ENCODE measurements at regions not wholly inside any gene's neighbourhood (a gene's known extent, or its start where the extent isn't known, plus 50 kb on each side); places are given as distances from the start of the nearest gene placed in this dataset.

- Histone ChIP-seq H3K27ac (ENCODE audit: low read length) (no peak overlapping the region), H3K36me3 (ENCODE audit: control insufficient read depth, insufficient read depth, low read length) (no peaks in the 10 kb centered on the region), H3K27me3 (ENCODE audit: control insufficient read depth, insufficient read depth, low read length) (no peaks in the 10 kb centered on the region), H3K4me3 (ENCODE audit: low read length) (no peak overlapping the region), H3K9me3 (replicated peaks; ENCODE audit: control insufficient read depth, low read depth, low read length) (no peaks in the 10 kb centered on the region), H3K4me1 (ENCODE audit: control insufficient read depth, insufficient read depth, low read length) (no peaks in the 10 kb centered on the region)
- no peak for DNase-seq
- no CpG with 5 or more reads among the region's 2 CpGs for WGBS (ENCODE audit: insufficient coverage)
Observed at GRCh38 chr2:125573432-125573831, 1082.5 kb upstream of the GYPC start.

DNA sequence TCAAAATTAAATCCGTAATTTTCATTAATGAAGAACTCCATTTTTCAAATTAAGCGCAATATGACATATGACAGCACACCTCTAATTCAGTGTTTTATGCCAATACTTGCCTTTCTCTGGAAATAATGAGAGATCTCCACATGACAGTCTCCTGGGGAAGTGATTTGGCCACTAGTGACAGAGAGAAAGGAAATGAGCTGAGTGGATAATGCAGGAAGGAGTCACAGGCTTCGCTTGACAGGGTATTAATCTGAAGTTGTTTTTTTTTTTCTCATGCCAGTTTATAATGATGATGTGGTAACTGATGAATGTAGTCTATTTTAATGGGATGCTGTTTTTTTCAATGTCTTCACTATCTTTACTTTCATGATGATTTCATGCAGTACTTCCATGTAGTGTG, 1079.4 kb upstream of the GYPC start:
- WGBS (ENCODE audit: insufficient coverage), result 57% methylated on average over 1 of the region's 3 CpGs

GRCh38 chr2:125581557-125581956, 1074.4 kb upstream of the GYPC start:
- WGBS (ENCODE audit: insufficient coverage), result 39% methylated on average over 2 of the region's 4 CpGs
- no peaks in the 10 kb centered on the region for H3K4me1 ChIP-seq (ENCODE audit: control insufficient read depth, insufficient read depth, low read length)
- H3K27ac ChIP-seq (ENCODE audit: low read length), result no peak overlapping the region
- no peak overlapping the region for H3K4me3 ChIP-seq (ENCODE audit: low read length)
- H3K9me3 ChIP-seq (replicated peaks; ENCODE audit: control insufficient read depth, low read depth, low read length), result no peaks in the 10 kb centered on the region
- no peaks in the 10 kb centered on the region for H3K27me3 ChIP-seq (ENCODE audit: control insufficient read depth, insufficient read depth, low read length)
- no peaks in the 10 kb centered on the region for H3K36me3 ChIP-seq (ENCODE audit: control insufficient read depth, insufficient read depth, low read length)
- no peak for DNase-seq

More for the DNA sequence above, 1079.4 kb upstream of the GYPC start:
- Histone ChIP-seq H3K9me3 (replicated peaks; ENCODE audit: control insufficient read depth, low read depth, low read length) (no peaks in the 10 kb centered on the region), H3K36me3 (ENCODE audit: control insufficient read depth, insufficient read depth, low read length) (no peaks in the 10 kb centered on the region), H3K4me3 (ENCODE audit: low read length) (no peak overlapping the region), H3K27me3 (ENCODE audit: control insufficient read depth, insufficient read depth, low read length) (no peaks in the 10 kb centered on the region), H3K27ac (ENCODE audit: low read length) (no peak overlapping the region), H3K4me1 (ENCODE audit: control insufficient read depth, insufficient read depth, low read length) (no peaks in the 10 kb centered on the region)
- no peak for DNase-seq

GRCh38 chr2:125582516-125582915, 1073.4 kb upstream of the GYPC start:
- H3K9me3 ChIP-seq (replicated peaks; ENCODE audit: control insufficient read depth, low read depth, low read length), result no peaks in the 10 kb centered on the region
- H3K4me3 ChIP-seq (ENCODE audit: low read length), result no peak overlapping the region
- H3K36me3 ChIP-seq (ENCODE audit: control insufficient read depth, insufficient read depth, low read length), result no peaks in the 10 kb centered on the region
- DNase-seq, result no peak
- no peaks in the 10 kb centered on the region for H3K27me3 ChIP-seq (ENCODE audit: control insufficient read depth, insufficient read depth, low read length)
- WGBS (ENCODE audit: insufficient coverage), result no CpG with 5 or more reads among the region's 1 CpG
- no peaks in the 10 kb centered on the region for H3K4me1 ChIP-seq (ENCODE audit: control insufficient read depth, insufficient read depth, low read length)
- no peak overlapping the region for H3K27ac ChIP-seq (ENCODE audit: low read length)

DNA sequence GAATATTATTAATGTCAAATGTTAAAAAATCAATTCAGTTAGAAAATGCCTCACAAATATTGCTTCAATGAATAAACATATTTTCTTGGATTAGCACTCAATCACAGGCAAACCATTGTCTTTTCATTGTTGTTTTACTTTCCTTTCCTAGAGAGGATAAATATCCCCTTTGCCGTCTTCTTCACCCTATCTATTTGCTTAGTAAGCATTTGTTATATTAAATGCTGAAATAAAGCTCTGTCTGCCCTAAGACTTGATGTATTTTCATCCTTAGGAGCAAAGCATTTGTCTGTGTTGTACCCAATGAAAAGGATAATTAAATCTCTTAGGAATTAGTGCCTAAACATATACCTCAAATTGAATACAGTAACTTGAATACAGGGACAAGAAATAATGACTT, 1071.2 kb upstream of the GYPC start:
- Histone ChIP-seq H3K36me3 (ENCODE audit: control insufficient read depth, insufficient read depth, low read length) (no peaks in the 10 kb centered on the region), H3K4me1 (ENCODE audit: control insufficient read depth, insufficient read depth, low read length) (no peaks in the 10 kb centered on the region), H3K27ac (ENCODE audit: low read length) (no peak overlapping the region), H3K4me3 (ENCODE audit: low read length) (no peak overlapping the region), H3K9me3 (replicated peaks; ENCODE audit: control insufficient read depth, low read depth, low read length) (no peaks in the 10 kb centered on the region), H3K27me3 (ENCODE audit: control insufficient read depth, insufficient read depth, low read length) (no peaks in the 10 kb centered on the region)
- DNase-seq, result no peak
- no CpG with 5 or more reads among the region's 1 CpG for WGBS (ENCODE audit: insufficient coverage)

DNA sequence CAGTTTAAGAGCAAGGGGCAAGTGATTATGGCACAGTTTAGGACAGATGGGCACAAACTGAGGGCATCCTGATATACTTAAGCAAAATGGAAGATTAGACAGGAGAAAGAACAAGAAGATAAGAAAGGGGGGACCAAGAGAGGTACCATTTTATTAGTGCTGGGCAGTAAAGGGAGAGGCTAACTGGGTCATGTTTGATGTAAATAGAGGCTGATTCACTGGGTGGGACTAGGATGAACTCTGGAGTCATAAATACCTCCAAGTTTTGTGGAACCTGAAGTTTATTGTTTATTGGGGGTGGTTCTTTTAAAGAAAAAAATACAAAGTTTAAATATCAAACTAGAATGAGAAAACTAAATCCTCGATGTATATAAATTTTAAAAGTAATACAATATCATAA, 1067.2 kb upstream of the GYPC start:
- Histone ChIP-seq H3K27me3 (ENCODE audit: control insufficient read depth, insufficient read depth, low read length) (no peaks in the 10 kb centered on the region), H3K4me3 (ENCODE audit: low read length) (no peak overlapping the region), H3K36me3 (ENCODE audit: control insufficient read depth, insufficient read depth, low read length) (no peaks in the 10 kb centered on the region), H3K9me3 (replicated peaks; ENCODE audit: control insufficient read depth, low read depth, low read length) (no peaks in the 10 kb centered on the region), H3K4me1 (ENCODE audit: control insufficient read depth, insufficient read depth, low read length) (no peaks in the 10 kb centered on the region), H3K27ac (ENCODE audit: low read length) (no peak overlapping the region)
- no peak for DNase-seq
- WGBS (ENCODE audit: insufficient coverage), result no CpG with 5 or more reads among the region's 1 CpG

DNA sequence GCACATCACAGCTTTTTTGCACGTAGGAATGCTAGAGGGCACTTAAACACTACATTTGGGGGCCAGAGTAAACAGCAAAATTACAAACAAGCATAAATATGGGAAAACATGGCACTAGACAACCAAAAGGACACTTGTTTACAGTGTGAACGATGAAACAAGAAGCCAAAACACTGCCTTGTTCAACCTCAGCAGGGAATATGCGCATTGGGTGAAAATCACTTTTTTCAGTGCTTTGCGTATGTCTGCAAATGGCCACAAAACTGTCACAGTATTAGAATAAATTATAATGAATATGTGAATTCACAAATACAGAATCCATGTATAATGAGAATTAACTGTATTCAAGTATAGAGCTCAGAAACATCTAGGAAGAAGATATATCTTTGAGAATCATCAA, 1064.0 kb upstream of the GYPC start:
- H3K4me1 ChIP-seq (ENCODE audit: control insufficient read depth, insufficient read depth, low read length), result no peaks in the 10 kb centered on the region
- H3K36me3 ChIP-seq (ENCODE audit: control insufficient read depth, insufficient read depth, low read length), result no peaks in the 10 kb centered on the region
- H3K4me3 ChIP-seq (ENCODE audit: low read length), result no peak overlapping the region
- no CpG with 5 or more reads among the region's 4 CpGs for WGBS (ENCODE audit: insufficient coverage)
- H3K27ac ChIP-seq (ENCODE audit: low read length), result no peak overlapping the region
- H3K27me3 ChIP-seq (ENCODE audit: control insufficient read depth, insufficient read depth, low read length), result no peaks in the 10 kb centered on the region
- no peak for DNase-seq
- H3K9me3 ChIP-seq (replicated peaks; ENCODE audit: control insufficient read depth, low read depth, low read length), result no peaks in the 10 kb centered on the region

- no peak overlapping the region for H3K4me3 ChIP-seq (ENCODE audit: low read length)
- no peaks in the 10 kb centered on the region for H3K27me3 ChIP-seq (ENCODE audit: control insufficient read depth, insufficient read depth, low read length)
- H3K27ac ChIP-seq (ENCODE audit: low read length), result no peak overlapping the region
- WGBS (ENCODE audit: insufficient coverage), result no CpG with 5 or more reads among the region's 2 CpGs
- no peak for DNase-seq
- no peaks in the 10 kb centered on the region for H3K9me3 ChIP-seq (replicated peaks; ENCODE audit: control insufficient read depth, low read depth, low read length)
- no peaks in the 10 kb centered on the region for H3K4me1 ChIP-seq (ENCODE audit: control insufficient read depth, insufficient read depth, low read length)
- no peaks in the 10 kb centered on the region for H3K36me3 ChIP-seq (ENCODE audit: control insufficient read depth, insufficient read depth, low read length)
Observed at GRCh38 chr2:125593036-125593435, 1062.9 kb upstream of the GYPC start.

- Histone ChIP-seq H3K9me3 (replicated peaks; ENCODE audit: control insufficient read depth, low read depth, low read length) (no peaks in the 10 kb centered on the region), H3K4me1 (ENCODE audit: control insufficient read depth, insufficient read depth, low read length) (no peaks in the 10 kb centered on the region), H3K27ac (ENCODE audit: low read length) (no peak overlapping the region), H3K27me3 (ENCODE audit: control insufficient read depth, insufficient read depth, low read length) (no peaks in the 10 kb centered on the region), H3K36me3 (ENCODE audit: control insufficient read depth, insufficient read depth, low read length) (no peaks in the 10 kb centered on the region), H3K4me3 (ENCODE audit: low read length) (no peak overlapping the region)
- WGBS (ENCODE audit: insufficient coverage), result no CpG with 5 or more reads among the region's 3 CpGs
- peak; percentile 12 for DNase-seq
Observed at GRCh38 chr2:125596612-125597011, 1059.3 kb upstream of the GYPC start.

DNA sequence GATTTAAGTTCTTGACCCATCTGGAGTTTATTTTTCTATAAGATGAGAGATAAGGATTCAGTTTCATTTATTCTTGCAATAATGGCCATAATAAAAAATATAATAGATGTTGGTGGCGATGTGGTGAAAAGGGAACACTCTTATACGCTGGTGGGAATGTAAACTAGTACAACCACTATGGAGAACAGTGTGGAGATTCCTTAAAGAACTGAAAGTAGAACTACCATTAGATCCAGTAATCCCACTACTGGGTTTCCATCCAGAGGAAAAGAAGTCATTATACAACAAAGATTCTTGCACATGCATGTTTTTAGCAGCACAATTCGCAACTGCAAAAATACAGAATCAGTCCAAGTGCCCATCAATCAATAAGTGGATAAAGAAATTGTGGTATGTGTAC, 1040.5 kb upstream of the GYPC start:
- Histone ChIP-seq H3K27ac (ENCODE audit: low read length) (no peak overlapping the region), H3K4me1 (ENCODE audit: control insufficient read depth, insufficient read depth, low read length) (no peaks in the 10 kb centered on the region), H3K4me3 (ENCODE audit: low read length) (no peak overlapping the region), H3K9me3 (replicated peaks; ENCODE audit: control insufficient read depth, low read depth, low read length) (no peaks in the 10 kb centered on the region), H3K36me3 (ENCODE audit: control insufficient read depth, insufficient read depth, low read length) (no peaks in the 10 kb centered on the region), H3K27me3 (ENCODE audit: control insufficient read depth, insufficient read depth, low read length) (no peaks in the 10 kb centered on the region)
- no peak for DNase-seq
- no CpG with 5 or more reads among the region's 3 CpGs for WGBS (ENCODE audit: insufficient coverage)

DNA sequence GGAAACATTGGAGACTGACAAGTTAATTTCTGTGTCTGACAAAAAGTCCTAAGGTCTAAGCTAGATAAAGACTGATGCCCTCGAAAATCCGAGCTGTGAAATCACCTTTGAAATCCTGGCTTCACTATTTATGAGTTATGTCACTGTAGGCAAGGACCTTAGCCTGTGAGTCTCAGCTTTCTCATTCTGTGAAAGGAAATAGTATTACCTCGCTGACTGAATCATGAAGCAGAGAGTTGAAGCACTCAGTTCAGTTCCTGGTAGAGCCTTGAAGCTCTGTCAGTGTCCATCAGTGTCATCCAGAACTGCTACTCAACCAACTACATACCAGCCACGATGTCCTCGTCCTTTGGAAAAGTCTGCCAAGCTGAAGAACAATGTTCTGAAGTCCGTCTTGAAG, 1025.6 kb upstream of the GYPC start:
- H3K9me3 ChIP-seq (replicated peaks; ENCODE audit: control insufficient read depth, low read depth, low read length), result peaks cover 4% of the 10 kb centered on the region
- DNase-seq, result no peak
- no peak overlapping the region for H3K27ac ChIP-seq (ENCODE audit: low read length)
- H3K4me3 ChIP-seq (ENCODE audit: low read length), result no peak overlapping the region
- H3K4me1 ChIP-seq (ENCODE audit: control insufficient read depth, insufficient read depth, low read length), result no peaks in the 10 kb centered on the region
- no peaks in the 10 kb centered on the region for H3K36me3 ChIP-seq (ENCODE audit: control insufficient read depth, insufficient read depth, low read length)
- no peaks in the 10 kb centered on the region for H3K27me3 ChIP-seq (ENCODE audit: control insufficient read depth, insufficient read depth, low read length)
- WGBS (ENCODE audit: insufficient coverage), result 35% methylated on average over 2 of the region's 6 CpGs
